Gastroesophageal sphincter (tissue), 4 donors: ENCODE measurements at regions not wholly inside any gene's neighbourhood (a gene's known extent, or its start where the extent isn't known, plus 50 kb on each side); places are given as distances from the start of the nearest gene placed in this dataset.

Experiments used
- ATAC-seq: fragments of 150-250 bp; one replicate; pipeline ENCODE4 v1.9.1; 2016; ENCODE audit warnings: mild to moderate bottlenecking, moderate library complexity
- H3K27ac ChIP-seq, 4 donors: fragments of 200-600 bp; sonication (generic) in 3 of 4; 1 replicate in 3 of 4; 2 replicates in 1 of 4; pipeline ENCODE4 v1.5.1; 2016 to 2019
- H3K27me3 ChIP-seq: fragments of 200-600 bp; sonication (generic); one replicate; pipeline ENCODE4 v1.5.1; 2019
- H3K36me3 ChIP-seq, 2 donors: fragments of 200-600 bp; sonication (generic); one replicate each; pipeline ENCODE4 v1.5.1; 2019; ENCODE audit warnings: control low read depth in 1 of 2
- H3K4me1 ChIP-seq, 3 donors: fragments of 200-600 bp; sonication (generic); 1 replicate in 2 of 3; 2 replicates in 1 of 3; pipeline ENCODE4 v1.5.1; 2016 to 2019; ENCODE audit warnings: control low read depth in 2 of 3
- H3K4me3 ChIP-seq, 2 donors: fragments of 200-600 bp; sonication (generic); one replicate each; pipeline ENCODE4 v1.5.1; 2019; ENCODE audit warnings: mild to moderate bottlenecking in 1 of 2, moderate library complexity in 1 of 2
- H3K9me3 ChIP-seq, 3 donors: fragments of 200-600 bp; sonication (generic); one replicate each; pipeline ENCODE4 v1.5.1; 2017 to 2019; ENCODE audit warnings: control low read depth in 2 of 3
- EP300 ChIP-seq: sonication (generic); formaldehyde crosslinking; IDR thresholded peaks from one replicate; pipeline ENCODE4 v1.6.1; 2017; ENCODE audit warnings: antibody characterized with exemption, mild to moderate bottlenecking
- POLR2A ChIP-seq, 2 donors: fragments of 450-650 bp; IDR thresholded peaks; one replicate each; pipeline ENCODE4 v1.6.1; 2017; ENCODE audit warnings: antibody characterized with exemption in 2 of 2, mild to moderate bottlenecking in 2 of 2, moderate library complexity in 1 of 2
- POLR2AphosphoS5 ChIP-seq: sonication (generic); formaldehyde crosslinking; IDR thresholded peaks from one replicate; pipeline ENCODE4 v1.6.1; 2017; ENCODE audit warnings: antibody characterized with exemption
- WGBS, 2 donors: methylation state at CpG; one replicate each; pipeline ENCODE4 v1.1.5; 2018; ENCODE audit warnings: low coverage in 1 of 2; 5-methylcytosine and 5-hydroxymethylcytosine counted together
- TF ChIP-seq, protein P1 (sequence below), 4 experiments: fragments of 200-600 bp in 2 of 4; fragments of 450-650 bp in 2 of 4; sonication (generic) in 1 of 4; IDR thresholded peaks; one replicate each; pipeline ENCODE4 v1.5.1; 2017 to 2019; ENCODE audit warnings: antibody characterized with exemption in 4 of 4, mild to moderate bottlenecking in 2 of 4, moderate library complexity in 2 of 4

- Histone ChIP-seq H3K27me3 (no peaks in the 10 kb centered on the region), H3K4me3 (no peak overlapping the region), H3K36me3 (no peaks in the 10 kb centered on the region), H3K9me3 (no peaks in the 10 kb centered on the region), H3K4me1 (no peaks in the 10 kb centered on the region), H3K27ac (no peak overlapping the region)
- WGBS, 2 donors = 75 to 91% methylated on average over 2 of the region's 2 CpGs
- TF ChIP-seq POLR2A (IDR thresholded peaks at IDR 0.05) = no peak
- TF ChIP-seq, protein P1, sequence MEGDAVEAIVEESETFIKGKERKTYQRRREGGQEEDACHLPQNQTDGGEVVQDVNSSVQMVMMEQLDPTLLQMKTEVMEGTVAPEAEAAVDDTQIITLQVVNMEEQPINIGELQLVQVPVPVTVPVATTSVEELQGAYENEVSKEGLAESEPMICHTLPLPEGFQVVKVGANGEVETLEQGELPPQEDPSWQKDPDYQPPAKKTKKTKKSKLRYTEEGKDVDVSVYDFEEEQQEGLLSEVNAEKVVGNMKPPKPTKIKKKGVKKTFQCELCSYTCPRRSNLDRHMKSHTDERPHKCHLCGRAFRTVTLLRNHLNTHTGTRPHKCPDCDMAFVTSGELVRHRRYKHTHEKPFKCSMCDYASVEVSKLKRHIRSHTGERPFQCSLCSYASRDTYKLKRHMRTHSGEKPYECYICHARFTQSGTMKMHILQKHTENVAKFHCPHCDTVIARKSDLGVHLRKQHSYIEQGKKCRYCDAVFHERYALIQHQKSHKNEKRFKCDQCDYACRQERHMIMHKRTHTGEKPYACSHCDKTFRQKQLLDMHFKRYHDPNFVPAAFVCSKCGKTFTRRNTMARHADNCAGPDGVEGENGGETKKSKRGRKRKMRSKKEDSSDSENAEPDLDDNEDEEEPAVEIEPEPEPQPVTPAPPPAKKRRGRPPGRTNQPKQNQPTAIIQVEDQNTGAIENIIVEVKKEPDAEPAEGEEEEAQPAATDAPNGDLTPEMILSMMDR (IDR thresholded peaks at IDR 0.05) = no peak
- no peak for TF ChIP-seq EP300
- no peak for TF ChIP-seq POLR2AphosphoS5
- ATAC-seq = no peak
These were observed 987.1 kb upstream of the KLHL29 start for GRCh38 chr2:22397847-22398246.

GRCh38 chr2:22403748-22404147, 981.2 kb upstream of the KLHL29 start:
- H3K27ac ChIP-seq = no peak overlapping the region

DNA sequence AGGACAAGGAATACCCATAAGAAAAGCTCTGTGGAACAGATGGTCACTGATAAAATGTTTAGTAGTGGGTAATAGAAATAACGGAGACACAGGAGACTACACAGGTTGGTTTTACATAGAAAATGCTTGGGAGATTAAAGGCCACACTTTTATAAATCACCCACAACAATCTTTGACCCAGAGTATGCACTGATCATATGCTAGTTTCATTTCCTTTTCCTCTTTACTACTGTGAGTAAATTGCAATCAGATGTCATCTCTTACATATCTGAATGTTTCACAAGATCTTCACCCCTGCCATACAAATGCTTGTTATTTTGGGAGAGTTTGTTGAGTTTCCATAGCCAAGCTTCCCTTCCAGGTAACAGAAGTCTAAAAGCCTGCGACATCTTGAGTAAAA, 978.4 kb upstream of the KLHL29 start:
- no peaks in the 10 kb centered on the region for H3K4me1 ChIP-seq
- no peaks in the 10 kb centered on the region for H3K27me3 ChIP-seq
- H3K27ac ChIP-seq = no peak overlapping the region
- WGBS, 2 donors = 80 to 94% methylated on average over 2 of the region's 2 CpGs
- no peak for ATAC-seq
- H3K4me3 ChIP-seq = no peak overlapping the region
- H3K9me3 ChIP-seq = no peaks in the 10 kb centered on the region
- no peaks in the 10 kb centered on the region for H3K36me3 ChIP-seq
- TF ChIP-seq EP300 = no peak
- TF ChIP-seq POLR2AphosphoS5 = no peak
- no peak for TF ChIP-seq POLR2A (IDR thresholded peaks at IDR 0.05)

More at GRCh38 chr2:22403748-22404147, 981.2 kb upstream of the KLHL29 start:
- no peaks in the 10 kb centered on the region for H3K9me3 ChIP-seq
- H3K27me3 ChIP-seq = no peaks in the 10 kb centered on the region
- no peaks in the 10 kb centered on the region for H3K36me3 ChIP-seq
- no peak for ATAC-seq
- 86% methylated on average over 1 of the region's 1 CpG; no CpG with 5 or more reads in 1 of the 2 donors for WGBS, 2 donors
- H3K4me3 ChIP-seq = no peak overlapping the region
- TF ChIP-seq POLR2A (IDR thresholded peaks at IDR 0.05) = no peak
- H3K4me1 ChIP-seq = no peaks in the 10 kb centered on the region

GRCh38 chr2:22420076-22420475, 964.9 kb upstream of the KLHL29 start:
- no peak for ATAC-seq
- Histone ChIP-seq H3K36me3 (no peaks in the 10 kb centered on the region), H3K9me3 (peaks cover 0 to 15% (median 0%) of the 10 kb centered on the region in 3 donors), H3K27ac (no peak overlapping the region), H3K27me3 (no peaks in the 10 kb centered on the region), H3K4me3 (no peak overlapping the region), H3K4me1 (no peaks in the 10 kb centered on the region)
- no peak for TF ChIP-seq EP300
- TF ChIP-seq POLR2AphosphoS5 = no peak
- TF ChIP-seq, protein P1 (IDR thresholded peaks at IDR 0.05) = no peak
- TF ChIP-seq POLR2A (IDR thresholded peaks at IDR 0.05) = no peak

GRCh38 chr2:22442051-22442450, 942.9 kb upstream of the KLHL29 start:
- TF ChIP-seq EP300 (no peak), POLR2A (IDR thresholded peaks at IDR 0.05) (no peak), POLR2AphosphoS5 (no peak)
- TF ChIP-seq, protein P1 (IDR thresholded peaks at IDR 0.05) = no peak
- Histone ChIP-seq H3K36me3 (no peaks in the 10 kb centered on the region), H3K4me3 (no peak overlapping the region), H3K27me3 (no peaks in the 10 kb centered on the region), H3K4me1 (no peaks in the 10 kb centered on the region), H3K9me3 (no peaks in the 10 kb centered on the region), H3K27ac (no peak overlapping the region)
- ATAC-seq = no peak
- 31 to 44% methylated on average over 1 of the region's 1 CpG for WGBS, 2 donors

- Histone ChIP-seq H3K4me1 (no peaks in the 10 kb centered on the region), H3K36me3 (no peaks in the 10 kb centered on the region), H3K4me3 (no peak overlapping the region), H3K27ac (no peak overlapping the region), H3K9me3 (no peaks in the 10 kb centered on the region), H3K27me3 (no peaks in the 10 kb centered on the region)
- ATAC-seq = no peak
- 33 to 75% methylated on average over 1 of the region's 1 CpG for WGBS, 2 donors
- TF ChIP-seq POLR2A (IDR thresholded peaks at IDR 0.05) (no peak), POLR2AphosphoS5 (no peak), EP300 (no peak)
- TF ChIP-seq, protein P1 (IDR thresholded peaks at IDR 0.05) = no peak
These were observed 940.7 kb upstream of the KLHL29 start for GRCh38 chr2:22444281-22444680.
